Osteocyte (in vitro differentiated cells): ENCODE measurements at regions not wholly inside any gene's neighbourhood (a gene's known extent, or its start where the extent isn't known, plus 50 kb on each side); places are given as distances from the start of the nearest gene placed in this dataset.

Experiments
- DNase-seq: peaks from one replicate; pipeline ENCODE4 v3.0.0; 2021; ENCODE audit warnings: mixed read lengths; ENCODE audit not compliant: unreplicated experiment; ENCODE audit errors: extremely low spot score
- H3K27ac Mint-ChIP-seq: one replicate; pipeline ENCODE4 v1.8.0; 2021; ENCODE audit warnings: mild to moderate bottlenecking, mixed read lengths; ENCODE audit not compliant: unreplicated experiment
- H3K27me3 Mint-ChIP-seq: one replicate; pipeline ENCODE4 v1.8.0; 2021; ENCODE audit warnings: mixed read lengths; ENCODE audit not compliant: unreplicated experiment
- H3K36me3 Mint-ChIP-seq: one replicate; pipeline ENCODE4 v1.8.0; 2021; ENCODE audit warnings: mixed read lengths; ENCODE audit not compliant: unreplicated experiment
- H3K4me1 Mint-ChIP-seq: one replicate; pipeline ENCODE4 v1.8.0; 2021; ENCODE audit warnings: mixed read lengths; ENCODE audit not compliant: unreplicated experiment
- H3K4me3 Mint-ChIP-seq: one replicate; pipeline ENCODE4 v1.8.0; 2021; ENCODE audit warnings: mild to moderate bottlenecking, moderate library complexity, mixed read lengths; ENCODE audit not compliant: unreplicated experiment
- H3K9me3 Mint-ChIP-seq: one replicate; pipeline ENCODE4 v1.8.0; 2021; ENCODE audit warnings: mixed read lengths; ENCODE audit not compliant: unreplicated experiment
- CTCF ChIP-seq: fragments of 200-600 bp; sonication (generic); IDR thresholded peaks from 2 replicates; pipeline ENCODE4 v1.5.0; 2021; ENCODE audit warnings: antibody characterized with exemption, mild to moderate bottlenecking, moderate library complexity

- H3K36me3 Mint-ChIP-seq, result no peaks in the 10 kb centered on the region
- H3K27me3 Mint-ChIP-seq, result no peaks in the 10 kb centered on the region
- TF ChIP-seq CTCF, result no peak
- H3K27ac Mint-ChIP-seq, result no peak overlapping the region
- no peak for DNase-seq
- no peaks in the 10 kb centered on the region for H3K4me1 Mint-ChIP-seq
- no peak overlapping the region for H3K4me3 Mint-ChIP-seq
- peaks cover 35% of the 10 kb centered on the region for H3K9me3 Mint-ChIP-seq
Measured at GRCh38 chr20:30599990-30600389, 657.5 kb upstream of the DEFB115 start.

GRCh38 chr20:30601974-30602373 lies 655.5 kb upstream of the DEFB115 start:
- no peaks in the 10 kb centered on the region for H3K27me3 Mint-ChIP-seq
- H3K4me3 Mint-ChIP-seq, result no peak overlapping the region
- no peak for TF ChIP-seq CTCF
- DNase-seq, result no peak
- H3K9me3 Mint-ChIP-seq, result peaks cover 48% of the 10 kb centered on the region
- H3K4me1 Mint-ChIP-seq, result no peaks in the 10 kb centered on the region
- H3K27ac Mint-ChIP-seq, result no peak overlapping the region
- H3K36me3 Mint-ChIP-seq, result no peaks in the 10 kb centered on the region

- Mint-ChIP-seq H3K9me3 (peaks cover 49% of the 10 kb centered on the region), H3K27ac (no peak overlapping the region), H3K27me3 (no peaks in the 10 kb centered on the region), H3K4me1 (no peaks in the 10 kb centered on the region), H3K36me3 (no peaks in the 10 kb centered on the region), H3K4me3 (no peak overlapping the region)
- no peak for TF ChIP-seq CTCF
- DNase-seq, result no peak
Measured at GRCh38 chr20:30602424-30602823, 655.0 kb upstream of the DEFB115 start.

GRCh38 chr20:30606990-30607389 lies 650.5 kb upstream of the DEFB115 start:
- no peaks in the 10 kb centered on the region for H3K27me3 Mint-ChIP-seq
- H3K27ac Mint-ChIP-seq, result no peak overlapping the region
- H3K9me3 Mint-ChIP-seq, result peaks cover 57% of the 10 kb centered on the region
- no peak for TF ChIP-seq CTCF
- no peak for DNase-seq
- no peak overlapping the region for H3K4me3 Mint-ChIP-seq
- no peaks in the 10 kb centered on the region for H3K4me1 Mint-ChIP-seq
- no peaks in the 10 kb centered on the region for H3K36me3 Mint-ChIP-seq

GRCh38 chr20:30610029-30610693 lies 647.3 kb upstream of the DEFB115 start:
- H3K4me1 Mint-ChIP-seq, result no peaks in the 10 kb centered on the region
- no peak for DNase-seq
- H3K27ac Mint-ChIP-seq, result no peak overlapping the region
- no peak for TF ChIP-seq CTCF
- H3K4me3 Mint-ChIP-seq, result no peak overlapping the region
- H3K27me3 Mint-ChIP-seq, result no peaks in the 10 kb centered on the region
- no peaks in the 10 kb centered on the region for H3K36me3 Mint-ChIP-seq
- peaks cover 58% of the 10 kb centered on the region for H3K9me3 Mint-ChIP-seq
